Adrenal gland (tissue), 9 donors: ENCODE measurements at regions not wholly inside any gene's neighbourhood (a gene's known extent, or its start where the extent isn't known, plus 50 kb on each side); places are given as distances from the start of the nearest gene placed in this dataset.
A peak's percentile ranks its signal among the peaks of the same experiment; 100 is the strongest.

Experiments
- DNase-seq, 7 donors: peaks; one replicate each; pipeline ENCODE4 v3.0.0-alpha.2; 2019 to 2020
- H3K27ac ChIP-seq, 5 donors: fragments of 200-600 bp; sonication (generic) in 4 of 5; 1 replicate in 3 of 5; 2 replicates in 2 of 5; pipeline versions ENCODE4 v1.5.1 to v1.8.0; 2016 to 2020; ENCODE audit warnings: mild to moderate bottlenecking in 1 of 5
- H3K27me3 ChIP-seq: fragments of 200-600 bp; 2 replicates; pipeline ENCODE4 v1.8.0; 2021
- H3K36me3 ChIP-seq, 2 donors: fragments of 200-600 bp; replicated peaks in 1 of 2; 1 replicate in 1 of 2; 2 replicates in 1 of 2; pipeline versions ENCODE4 v1.5.1 to v1.8.0; 2018 to 2022
- H3K4me1 ChIP-seq, 2 donors: fragments of 200-600 bp; replicated peaks in 1 of 2; 1 replicate in 1 of 2; 2 replicates in 1 of 2; pipeline versions ENCODE4 v1.5.1 to v1.8.0; 2018 to 2021
- H3K4me3 ChIP-seq, 4 donors: fragments of 200-600 bp; sonication (generic) in 3 of 4; one replicate each; pipeline ENCODE4 v1.5.1; 2016 to 2018
- H3K9me3 ChIP-seq, 3 donors: fragments of 200-600 bp; sonication (generic) in 1 of 3; replicated peaks in 1 of 3; 1 replicate in 2 of 3; 2 replicates in 1 of 3; pipeline versions ENCODE4 v1.5.1 to v1.8.0; 2016 to 2021
- POLR2A ChIP-seq, 2 donors: fragments of 450-650 bp; IDR thresholded peaks; one replicate each; pipeline ENCODE4 v1.6.1; 2017; ENCODE audit warnings: antibody characterized with exemption in 2 of 2, mild to moderate bottlenecking in 2 of 2, moderate library complexity in 1 of 2
- WGBS, 4 donors: extraction: QIAGEN DNeasy Blood & Tissue Kit in 2 of 4; methylation state at CpG; one replicate each; pipeline versions ENCODE4 v1.1.5 to v1.1.7; 2013 to 2017; 5-methylcytosine and 5-hydroxymethylcytosine counted together
- intact Hi-C, 2 donors: fragments of 100-400 bp; cut with DNase I; formaldehyde crosslinking; loops; one replicate each; pipeline versions ENCODE4 v1.14.1 to v1.15.0; 2022 to 2023
- TF ChIP-seq, protein P1 (sequence below), 6 experiments: fragments of 450-650 bp in 4 of 6; fragments of 200-600 bp in 2 of 6; sonication (generic) in 1 of 6; IDR thresholded peaks; 1 replicate in 5 of 6; 2 replicates in 1 of 6; pipeline versions ENCODE4 v1.5.1 to v1.8.0; 2016 to 2021; ENCODE audit warnings: antibody characterized with exemption in 6 of 6, mild to moderate bottlenecking in 2 of 6, moderate library complexity in 1 of 6
- donor health status: healthy with polysubstance abuse.
- donor health status: Bipolar disorder and iron deficiency.
- donor health status: DM: yes; HTN: yes; CAD: no.
- donor health status: DM: no; HTN: no; CAD: no.
- donor health status: DM: no; HTN: no; CAD: no.

DNA sequence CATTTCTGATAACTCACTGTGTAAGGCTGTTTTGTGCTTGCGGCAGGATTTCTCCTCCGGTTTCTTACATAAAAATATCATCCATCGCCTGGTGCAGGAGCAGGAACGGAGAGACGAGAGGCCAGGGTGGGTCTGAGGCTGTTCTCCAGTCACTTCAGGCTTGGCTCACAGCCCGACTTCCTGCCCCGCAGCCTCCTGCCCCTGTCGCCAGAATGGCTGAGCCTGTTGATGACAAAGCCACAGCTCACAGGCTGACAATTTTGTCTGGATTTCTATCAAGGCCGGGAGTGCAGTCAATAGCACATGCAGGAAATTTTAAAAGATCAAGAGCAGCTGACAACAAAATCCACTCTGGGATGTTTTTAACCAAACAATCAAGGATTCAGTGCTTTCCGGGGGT lies 229.7 kb upstream of the ZNF32 start:
- WGBS, 4 donors, result 43 to 64% (median 53%) methylated on average over 10 of the region's 10 CpGs
- peak in 4 of 7 donors; percentile 26 to 66 (median 39) for DNase-seq
- H3K27me3 ChIP-seq, result no peaks in the 10 kb centered on the region
- no peaks in the 10 kb centered on the region for H3K4me1 ChIP-seq
- H3K27ac ChIP-seq, result no peak overlapping the region
- H3K36me3 ChIP-seq, result no peaks in the 10 kb centered on the region
- intact Hi-C loops, result no loop called here
- no peaks in the 10 kb centered on the region for H3K9me3 ChIP-seq
- no peak overlapping the region for H3K4me3 ChIP-seq
- TF ChIP-seq POLR2A (IDR thresholded peaks at IDR 0.05), result no peak
- TF ChIP-seq, protein P1, sequence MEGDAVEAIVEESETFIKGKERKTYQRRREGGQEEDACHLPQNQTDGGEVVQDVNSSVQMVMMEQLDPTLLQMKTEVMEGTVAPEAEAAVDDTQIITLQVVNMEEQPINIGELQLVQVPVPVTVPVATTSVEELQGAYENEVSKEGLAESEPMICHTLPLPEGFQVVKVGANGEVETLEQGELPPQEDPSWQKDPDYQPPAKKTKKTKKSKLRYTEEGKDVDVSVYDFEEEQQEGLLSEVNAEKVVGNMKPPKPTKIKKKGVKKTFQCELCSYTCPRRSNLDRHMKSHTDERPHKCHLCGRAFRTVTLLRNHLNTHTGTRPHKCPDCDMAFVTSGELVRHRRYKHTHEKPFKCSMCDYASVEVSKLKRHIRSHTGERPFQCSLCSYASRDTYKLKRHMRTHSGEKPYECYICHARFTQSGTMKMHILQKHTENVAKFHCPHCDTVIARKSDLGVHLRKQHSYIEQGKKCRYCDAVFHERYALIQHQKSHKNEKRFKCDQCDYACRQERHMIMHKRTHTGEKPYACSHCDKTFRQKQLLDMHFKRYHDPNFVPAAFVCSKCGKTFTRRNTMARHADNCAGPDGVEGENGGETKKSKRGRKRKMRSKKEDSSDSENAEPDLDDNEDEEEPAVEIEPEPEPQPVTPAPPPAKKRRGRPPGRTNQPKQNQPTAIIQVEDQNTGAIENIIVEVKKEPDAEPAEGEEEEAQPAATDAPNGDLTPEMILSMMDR (IDR thresholded peaks at IDR 0.05), result no peak

DNA sequence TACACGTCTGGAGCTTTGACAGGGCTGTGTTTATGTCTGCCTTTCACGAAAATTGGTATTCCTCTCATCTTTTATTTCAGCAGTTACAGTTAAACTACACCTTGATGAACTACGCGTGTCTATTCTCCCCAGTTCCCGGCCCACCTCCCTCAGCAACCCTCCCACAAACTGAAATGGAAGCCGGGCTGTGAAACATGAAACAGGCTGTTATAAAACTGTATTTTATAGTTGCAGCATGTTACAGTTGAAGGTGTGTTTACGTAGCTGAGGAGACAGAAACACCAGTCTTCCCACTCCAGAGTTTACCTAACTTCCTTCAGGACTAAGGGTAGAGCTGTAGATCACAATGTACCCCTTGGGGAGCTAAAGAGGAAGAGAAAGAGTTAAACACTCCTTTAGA lies 228.3 kb upstream of the ZNF32 start:
- Histone ChIP-seq H3K27me3 (no peaks in the 10 kb centered on the region), H3K4me1 (no peaks in the 10 kb centered on the region), H3K9me3 (no peaks in the 10 kb centered on the region), H3K36me3 (no peaks in the 10 kb centered on the region), H3K27ac (no peak overlapping the region), H3K4me3 (no peak overlapping the region)
- DNase-seq, result no peak
- intact Hi-C loops, result no loop called here
- 85 to 92% (median 86%) methylated on average over 7 of the region's 7 CpGs for whole genome bisulfite sequencing, 4 donors
- no peak for TF ChIP-seq POLR2A (IDR thresholded peaks at IDR 0.05)
- TF ChIP-seq, protein P1 (IDR thresholded peaks at IDR 0.05), result no peak

DNA sequence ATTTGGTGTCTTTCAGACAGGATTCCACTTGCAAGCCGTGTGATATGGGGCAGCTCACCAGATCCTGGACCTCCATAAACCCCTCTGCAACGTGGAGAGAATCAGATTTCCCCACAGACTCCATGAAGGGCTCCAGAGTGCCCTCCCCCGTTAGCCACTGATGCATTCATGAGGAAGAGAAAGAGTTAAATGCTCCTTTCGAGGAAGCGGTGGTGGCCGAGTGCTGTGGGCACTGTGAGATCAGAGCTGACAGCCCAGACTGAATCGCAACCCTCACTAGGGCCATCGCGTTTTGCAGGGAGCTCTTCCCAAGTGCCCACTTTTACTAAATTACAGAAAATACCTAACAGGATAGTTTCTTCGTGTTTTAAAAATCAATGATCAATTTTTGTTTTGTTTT lies 226.3 kb upstream of the ZNF32 start:
- H3K27me3 ChIP-seq, result no peaks in the 10 kb centered on the region
- no peak for TF ChIP-seq POLR2A (IDR thresholded peaks at IDR 0.05)
- TF ChIP-seq, protein P1 (IDR thresholded peaks at IDR 0.05), result no peak
- H3K9me3 ChIP-seq, result no peaks in the 10 kb centered on the region
- no peak overlapping the region for H3K27ac ChIP-seq
- H3K4me3 ChIP-seq, result no peak overlapping the region
- no peaks in the 10 kb centered on the region for H3K4me1 ChIP-seq
- 59 to 68% (median 66%) methylated on average over 10 of the region's 10 CpGs for WGBS, 4 donors
- no peaks in the 10 kb centered on the region for H3K36me3 ChIP-seq
- intact Hi-C loops, result no loop called here
- DNase-seq, result no peak

DNA sequence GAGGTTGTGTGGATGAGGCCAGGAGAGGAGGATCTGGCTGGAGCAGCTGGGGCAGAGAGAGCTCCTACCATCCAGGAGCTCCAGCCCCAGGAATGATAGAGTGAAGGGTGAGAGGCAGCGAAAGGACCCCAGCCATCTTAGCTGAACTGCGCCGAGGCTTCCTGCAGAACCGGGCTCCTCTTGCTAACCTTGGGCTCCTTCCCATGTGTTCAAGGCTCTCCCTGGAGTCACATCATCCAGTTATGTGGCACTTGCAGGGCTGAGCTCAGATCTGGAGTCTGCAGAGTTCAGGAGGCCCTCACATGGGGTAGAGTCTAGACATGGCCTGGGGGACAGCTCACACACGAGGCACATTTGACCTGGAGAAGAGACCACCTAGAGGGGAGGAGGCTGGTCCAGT lies 225.0 kb upstream of the ZNF32 start:
- Histone ChIP-seq H3K9me3 (no peaks in the 10 kb centered on the region), H3K27me3 (no peaks in the 10 kb centered on the region), H3K36me3 (no peaks in the 10 kb centered on the region), H3K27ac (no peak overlapping the region), H3K4me1 (no peaks in the 10 kb centered on the region), H3K4me3 (no peak overlapping the region)
- intact Hi-C loops, result no loop called here
- 85 to 91% (median 89%) methylated on average over 4 to 5 of the region's 5 CpGs for WGBS, 4 donors
- TF ChIP-seq, protein P1 (IDR thresholded peaks at IDR 0.05), result no peak
- no peak for TF ChIP-seq POLR2A (IDR thresholded peaks at IDR 0.05)
- peak in 1 of 7 donors; percentile 7 for DNase-seq
